H1 (cell line): ENCODE measurements at regions not wholly inside any gene's neighbourhood (a gene's known extent, or its start where the extent isn't known, plus 50 kb on each side); places are given as distances from the start of the nearest gene placed in this dataset.

ENCODE experiments used
- BRCA1 ChIP-seq: IDR thresholded peaks from 2 replicates; pipeline ENCODE4 v1.6.1; 2012; ENCODE audit warnings: low read depth, low read length, improper control_type of control experiment
- CBX8 ChIP-seq: fragments of 300-800, 300-1000 bp; sonication (generic); IDR thresholded peaks from 2 replicates; pipeline ENCODE4 v1.7.1; 2016; ENCODE audit warnings: low read depth, low read length, borderline replicate concordance
- CHD7 ChIP-seq: fragments of 300-600 bp; sonication (generic); IDR thresholded peaks from 2 replicates; pipeline ENCODE4 v1.7.1; 2012; ENCODE audit warnings: low read length, moderate library complexity, mild to moderate bottlenecking, inconsistent platforms; ENCODE audit not compliant: insufficient replicate concordance
- EGR1 ChIP-seq: IDR thresholded peaks from 2 replicates; pipeline ENCODE4 v1.6.1; 2011; ENCODE audit warnings: low read depth, low read length, borderline replicate concordance
- KDM1A ChIP-seq: fragments of 200-600, 300-600 bp; sonication (generic); IDR thresholded peaks from 2 replicates; pipeline ENCODE4 v1.7.1; 2016; ENCODE audit warnings: mild to moderate bottlenecking, low read length, borderline replicate concordance
- SAP30 ChIP-seq: fragments of 300-600 bp; sonication (generic); IDR thresholded peaks from 2 replicates; pipeline ENCODE4 v1.7.1; 2012; ENCODE audit warnings: low read length, moderate library complexity, mild to moderate bottlenecking, inconsistent platforms; ENCODE audit not compliant: insufficient read depth, insufficient replicate concordance
- SIN3A ChIP-seq, 2 experiments: IDR thresholded peaks in 1 of 2; conservative IDR thresholded peaks in 1 of 2; 2 replicates each; pipeline ENCODE4 v1.6.1; 2011 to 2012; ENCODE audit warnings: low read length in 2 of 2, improper control_type of control experiment in 1 of 2, low read depth in 1 of 2, mild to moderate bottlenecking in 1 of 2
- SIX5 ChIP-seq: IDR thresholded peaks from 2 replicates; pipeline ENCODE4 v1.6.1; 2011; ENCODE audit warnings: mild to moderate bottlenecking, low read depth, low read length
- TBP ChIP-seq: IDR thresholded peaks from 2 replicates; pipeline ENCODE4 v1.6.1; 2011; ENCODE audit warnings: low read depth, low read length, improper control_type of control experiment

- TF ChIP-seq CHD7: no peak
- TF ChIP-seq SAP30: no peak
- TF ChIP-seq TBP: no peak
- TF ChIP-seq BRCA1: no peak
- TF ChIP-seq CBX8: no peak
- TF ChIP-seq KDM1A: no peak
- no peak for TF ChIP-seq EGR1
- no peak for TF ChIP-seq SIX5
- no peak for TF ChIP-seq SIN3A (conservative IDR thresholded peaks at IDR 0.05 in 1 of 2, IDR thresholded peaks at IDR 0.05 in 1 of 2; ENCODE audit: low read depth in 1 of 2, low read length in 2 of 2)
These were observed 50.4 kb upstream of the CYRIA start (continued) for GRCh38 chr2:16716024-16716423.
